Smooth muscle cell (in vitro differentiated cells): ENCODE measurements at regions not wholly inside any gene's neighbourhood (a gene's known extent, or its start where the extent isn't known, plus 50 kb on each side); places are given as distances from the start of the nearest gene placed in this dataset.
"Not testable (repeated sequence)": the region's sequence is repeated elsewhere in the genome, so short reads cannot be mapped to it uniquely, and the experiment has no call there.

ENCODE experiments used
- DNase-seq: peaks from one replicate; lab custom pipeline; 2025; ENCODE audit not compliant: unreplicated experiment; lab: John Stamatoyannopoulos, UW
- H2AFZ ChIP-seq: fragments of 200-600 bp; sonication (generic); 2 replicates; pipeline ENCODE4 v1.6.0; 2016; ENCODE audit warnings: antibody characterized with exemption, low read depth, mild to moderate bottlenecking
- H3F3A ChIP-seq: fragments of 200-600 bp; sonication (generic); 2 replicates; pipeline ENCODE4 v1.6.0; 2017; ENCODE audit warnings: antibody characterized with exemption, low read depth
- H3K27ac ChIP-seq: fragments of 200-600 bp; sonication (generic); 2 replicates; pipeline ENCODE4 v1.5.1; 2016; ENCODE audit warnings: low read depth, mild to moderate bottlenecking
- H3K27me3 ChIP-seq: fragments of 200-600 bp; sonication (generic); 2 replicates; pipeline ENCODE4 v1.6.1; 2016; ENCODE audit warnings: low read depth, mild to moderate bottlenecking
- H3K36me3 ChIP-seq: fragments of 200-600 bp; sonication (generic); 2 replicates; pipeline ENCODE4 v1.5.1; 2016; ENCODE audit warnings: low read depth
- H3K4me1 ChIP-seq: fragments of 200-600 bp; sonication (generic); 2 replicates; pipeline ENCODE4 v1.5.1; 2016; ENCODE audit warnings: low read depth
- H3K4me2 ChIP-seq: fragments of 200-600 bp; sonication (generic); 2 replicates; pipeline ENCODE4 v1.6.0; 2016; ENCODE audit warnings: mild to moderate bottlenecking
- H3K4me3 ChIP-seq: fragments of 200-600 bp; sonication (generic); 2 replicates; pipeline ENCODE4 v1.5.1; 2016; ENCODE audit warnings: mild to moderate bottlenecking
- H3K79me2 ChIP-seq: fragments of 200-600 bp; sonication (generic); 2 replicates; pipeline ENCODE4 v1.6.0; 2016; ENCODE audit warnings: low read depth, mild to moderate bottlenecking
- H3K9ac ChIP-seq: fragments of 200-600 bp; sonication (generic); 2 replicates; pipeline ENCODE4 v1.6.0; 2016; ENCODE audit warnings: low read depth
- H3K9me3 ChIP-seq: fragments of 200-600 bp; sonication (generic); replicated peaks from 2 replicates; pipeline ENCODE4 v1.5.1; 2016; ENCODE audit warnings: low read depth
- H4K20me1 ChIP-seq: fragments of 200-600 bp; sonication (generic); 2 replicates; pipeline ENCODE4 v1.6.0; 2016; ENCODE audit warnings: low read depth
- CTCF ChIP-seq: fragments of 200-600 bp; sonication (generic); IDR thresholded peaks from 2 replicates; pipeline ENCODE4 v1.5.1; 2017; ENCODE audit warnings: borderline replicate concordance, mild to moderate bottlenecking, antibody characterized with exemption; ENCODE audit not compliant: insufficient read depth, poor library complexity, severe bottlenecking
- WGBS: methylation state at CpG from one replicate; pipeline ENCODE4 v1.1.7; 2016; ENCODE audit warnings: low lambda C conversion rate; 5-methylcytosine and 5-hydroxymethylcytosine counted together

DNA sequence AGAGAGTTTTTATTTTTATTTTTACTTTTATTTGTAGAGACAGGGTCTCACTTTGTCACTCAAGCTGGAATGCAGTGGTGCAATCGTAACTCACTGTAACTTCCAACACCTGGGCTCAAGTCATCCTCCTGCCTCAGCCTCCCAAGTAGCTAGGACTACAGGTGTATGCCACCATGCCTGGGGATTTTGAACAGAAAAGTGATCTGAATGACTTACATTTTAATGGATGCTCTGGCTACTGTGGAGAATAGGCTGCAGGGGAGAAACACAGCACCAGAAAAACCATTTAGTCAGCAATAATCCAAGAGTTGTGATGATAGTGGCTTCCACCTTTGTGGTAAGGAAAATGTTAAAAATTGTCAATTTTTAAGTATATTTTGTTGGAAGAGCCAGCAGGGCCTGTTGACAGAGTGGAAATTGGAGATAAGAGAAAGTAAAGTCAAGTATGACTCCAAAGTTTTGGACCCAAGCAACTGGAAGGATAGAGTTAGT, 106.0 kb upstream of the LOC128125822 start:
- no peak for DNase-seq
- H3K4me1 ChIP-seq = no peaks in the 10 kb centered on the region
- H3F3A ChIP-seq = no peaks in the 10 kb centered on the region
- no peaks in the 10 kb centered on the region for H3K79me2 ChIP-seq
- H4K20me1 ChIP-seq = no peaks in the 10 kb centered on the region
- H3K9me3 ChIP-seq = no peaks in the 10 kb centered on the region
- WGBS = 97% methylated on average over 1 of the region's 1 CpG
- no peak overlapping the region for H3K9ac ChIP-seq
- H3K4me2 ChIP-seq = no peak overlapping the region
- no peak overlapping the region for H3K27ac ChIP-seq
- no peak overlapping the region for H2AFZ ChIP-seq
- TF ChIP-seq CTCF = no peak
- H3K27me3 ChIP-seq = no peaks in the 10 kb centered on the region
- H3K36me3 ChIP-seq = no peaks in the 10 kb centered on the region
- H3K4me3 ChIP-seq = no peak overlapping the region

DNA sequence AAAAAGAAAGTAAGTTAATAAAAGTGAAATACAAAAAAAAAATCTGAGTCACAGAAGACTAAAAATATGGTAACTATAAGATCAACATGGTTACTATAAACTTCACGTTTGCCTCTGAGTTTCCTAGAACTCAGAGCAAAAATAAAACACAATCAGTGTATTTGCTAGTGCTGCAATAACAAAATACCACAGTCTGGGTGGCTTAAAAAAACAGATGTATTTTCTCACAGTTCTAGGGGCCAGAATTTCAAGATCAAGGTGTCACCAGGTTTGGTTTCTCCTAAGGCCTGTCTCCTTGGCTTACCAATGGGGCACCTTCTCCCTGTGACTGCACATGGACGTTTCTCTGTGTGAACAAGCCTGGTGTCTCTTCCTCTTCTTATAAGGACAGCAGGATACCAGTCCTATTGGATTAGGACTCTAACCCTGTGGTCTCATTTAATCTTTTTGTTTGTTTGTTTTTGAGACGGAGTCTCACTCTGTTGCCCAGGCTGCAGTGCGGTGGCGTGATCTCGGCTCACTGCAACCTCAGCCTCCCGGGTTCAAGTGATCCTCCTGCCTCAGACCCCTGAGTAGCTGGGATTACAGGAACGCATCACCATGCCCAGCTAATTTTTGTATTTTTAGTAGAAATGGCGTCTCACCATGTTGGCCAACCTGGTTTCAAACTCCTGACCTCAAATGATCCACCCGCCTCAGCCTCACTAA, 104.9 kb upstream of the LOC128125822 start:
- Histone ChIP-seq H2AFZ (no peak overlapping the region), H3K4me2 (no peak overlapping the region), H3K9ac (no peak overlapping the region), H3K79me2 (no peaks in the 10 kb centered on the region), H3K4me1 (no peaks in the 10 kb centered on the region), H3K27me3 (no peaks in the 10 kb centered on the region), H4K20me1 (no peaks in the 10 kb centered on the region), H3K9me3 (no peaks in the 10 kb centered on the region), H3K36me3 (no peaks in the 10 kb centered on the region), H3F3A (no peaks in the 10 kb centered on the region), H3K4me3 (no peak overlapping the region), H3K27ac (no peak overlapping the region)
- no peak for TF ChIP-seq CTCF
- DNase-seq = no peak
- 77% methylated on average over 10 of the region's 10 CpGs for WGBS

DNA sequence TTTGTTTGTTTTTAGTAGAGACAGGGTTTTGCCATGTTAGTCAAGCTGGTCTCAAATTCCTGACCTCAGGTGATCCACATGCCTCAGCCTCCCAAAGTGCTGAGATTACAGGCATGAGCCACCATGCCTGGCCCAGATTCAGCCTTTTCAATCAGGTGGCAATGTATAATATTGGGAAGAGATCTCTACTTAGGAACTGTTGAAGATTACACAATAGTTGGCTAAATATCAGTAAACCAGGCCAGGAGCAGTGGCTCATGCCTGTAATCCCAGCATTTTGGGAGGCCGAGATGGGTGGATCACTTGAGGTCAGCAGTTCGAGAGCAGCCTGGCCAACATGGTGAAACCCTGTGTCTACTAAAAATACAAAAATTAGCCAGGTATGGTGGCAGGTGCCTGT, 101.1 kb upstream of the LOC128125822 start:
- H4K20me1 ChIP-seq, H3K36me3 ChIP-seq, H2AFZ ChIP-seq, H3K4me2 ChIP-seq, H3K9ac ChIP-seq, H3K9me3 ChIP-seq, H3K4me3 ChIP-seq, H3K4me1 ChIP-seq, H3K27ac ChIP-seq, H3K27me3 ChIP-seq, DNase-seq, H3F3A ChIP-seq, H3K79me2 ChIP-seq: not testable (repeated sequence)
- WGBS = 93% methylated on average over 2 of the region's 2 CpGs

DNA sequence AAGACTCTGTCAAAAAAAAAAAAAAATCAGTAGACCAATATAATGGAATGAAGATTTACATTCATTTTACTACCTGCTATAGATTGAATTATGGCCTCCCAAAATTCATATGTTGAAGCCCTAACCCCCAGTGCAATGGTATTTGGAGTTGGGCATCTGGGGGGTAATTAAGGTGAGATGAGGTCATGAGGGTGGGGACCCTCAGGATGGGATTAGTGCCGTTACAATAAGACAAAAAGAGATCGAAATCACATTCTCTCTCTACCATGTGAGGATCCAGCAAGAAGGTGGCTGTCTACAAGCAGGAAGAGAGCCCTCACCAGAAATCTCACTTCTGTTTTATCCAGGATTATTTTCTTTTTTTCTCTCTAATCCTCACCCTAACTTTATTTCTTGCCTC, 100.6 kb upstream of the LOC128125822 start:
- no peaks in the 10 kb centered on the region for H3F3A ChIP-seq
- no peak overlapping the region for H3K4me2 ChIP-seq
- no peak overlapping the region for H3K9ac ChIP-seq
- 91% methylated on average over 2 of the region's 2 CpGs for WGBS
- H3K9me3 ChIP-seq = no peaks in the 10 kb centered on the region
- no peak overlapping the region for H3K27ac ChIP-seq
- TF ChIP-seq CTCF = no peak
- no peaks in the 10 kb centered on the region for H3K36me3 ChIP-seq
- no peaks in the 10 kb centered on the region for H3K79me2 ChIP-seq
- H3K27me3 ChIP-seq = no peaks in the 10 kb centered on the region
- H3K4me1 ChIP-seq = no peaks in the 10 kb centered on the region
- no peak overlapping the region for H3K4me3 ChIP-seq
- no peak for DNase-seq
- no peak overlapping the region for H2AFZ ChIP-seq
- H4K20me1 ChIP-seq = no peaks in the 10 kb centered on the region
